IMR-90 (cell line): ENCODE measurements at regions not wholly inside any gene's neighbourhood (a gene's known extent, or its start where the extent isn't known, plus 50 kb on each side); places are given as distances from the start of the nearest gene placed in this dataset.

Source experiments
- ATAC-seq: fragments of 200-7000 bp; cut with Tn5 transposase; 2 replicates; pipeline ENCODE4 v1.9.1; 2020; ENCODE audit warnings: low read depth, mild to moderate bottlenecking, moderate library complexity
- BruUV-seq: library from RNA; stranded (reverse); fragments of 400-500 nt; replicated peaks from 2 replicates; lab custom pipeline; 2021; lab: Mats Ljungman, UMichigan
- CTCF ChIA-PET: fragments of 300-600 bp; formaldehyde crosslinking; extraction: SDS; loops from one replicate; lab custom pipeline; 2021; ENCODE audit warnings: antibody characterized with exemption; lab: Yijun Ruan, JAX
- POLR2A ChIA-PET: fragments of 300-600 bp; sonication (Branson Sonifier 250); formaldehyde crosslinking; loops from one replicate; lab custom pipeline; 2022; ENCODE audit warnings: antibody characterized with exemption; ENCODE audit not compliant: unreplicated experiment; lab: Charles Lee
- DNase-seq: peaks from one replicate; pipeline ENCODE4 v3.0.0; 2013
- H2AFZ ChIP-seq: replicated peaks from 2 replicates; pipeline ENCODE3; 2013; ENCODE audit warnings: low read length, mild to moderate bottlenecking; ENCODE audit not compliant: poor library complexity
- H2AK5ac ChIP-seq: 2 replicates; pipeline ENCODE4 v1.6.1; 2013; ENCODE audit warnings: low read depth, low read length, inconsistent platforms
- H2AK9ac ChIP-seq: replicated peaks from 2 replicates; pipeline ENCODE3; 2013; ENCODE audit warnings: mild to moderate bottlenecking, low read depth, low read length, moderate library complexity; ENCODE audit not compliant: poor library complexity
- H2BK120ac ChIP-seq: 2 replicates; pipeline ENCODE4 v1.6.1; 2013; ENCODE audit warnings: low read depth, low read length, inconsistent platforms
- H2BK15ac ChIP-seq: 3 replicates; pipeline ENCODE4 v1.6.1; 2013; ENCODE audit warnings: low read depth, low read length, inconsistent platforms
- H2BK20ac ChIP-seq: 2 replicates; pipeline ENCODE4 v1.6.1; 2013; ENCODE audit warnings: low read depth, mild to moderate bottlenecking, inconsistent platforms, low read length, moderate library complexity
- H2BK5ac ChIP-seq: 2 replicates; pipeline ENCODE4 v1.6.1; 2013; ENCODE audit warnings: mild to moderate bottlenecking, low read depth, low read length, inconsistent platforms; ENCODE audit not compliant: poor library complexity, severe bottlenecking
- H3K14ac ChIP-seq: replicated peaks from 2 replicates; pipeline ENCODE4 v1.6.1; 2013; ENCODE audit warnings: low read depth, low read length, inconsistent platforms
- H3K18ac ChIP-seq: 2 replicates; pipeline ENCODE4 v1.6.1; 2013; ENCODE audit warnings: low read depth, low read length, control low read depth
- H3K23ac ChIP-seq: 2 replicates; pipeline ENCODE4 v1.6.1; 2013; ENCODE audit warnings: low read depth, low read length, inconsistent platforms
- H3K27ac ChIP-seq: 2 replicates; pipeline ENCODE4 v1.5.1; 2013; ENCODE audit warnings: mild to moderate bottlenecking, control low read depth, low read length; ENCODE audit not compliant: insufficient read depth
- H3K27me3 ChIP-seq: 2 replicates; pipeline ENCODE4 v1.6.1; 2013; ENCODE audit warnings: low read length; ENCODE audit not compliant: control insufficient read depth, insufficient read depth
- H3K36me3 ChIP-seq: 2 replicates; pipeline ENCODE4 v1.6.1; 2013; ENCODE audit warnings: low read length, mixed read lengths; ENCODE audit not compliant: control insufficient read depth, insufficient read depth
- H3K4ac ChIP-seq: 2 replicates; pipeline ENCODE4 v1.6.1; 2013; ENCODE audit warnings: low read depth, low read length, inconsistent platforms
- H3K4me1 ChIP-seq: 2 replicates; pipeline ENCODE4 v1.6.1; 2013; ENCODE audit warnings: low read length, mixed read lengths; ENCODE audit not compliant: control insufficient read depth, insufficient read depth
- H3K4me2 ChIP-seq: 2 replicates; pipeline ENCODE4 v1.6.1; 2013; ENCODE audit warnings: low read depth, mild to moderate bottlenecking, control low read depth, low read length, moderate library complexity
- H3K4me3 ChIP-seq: 2 replicates; pipeline ENCODE4 v1.5.1; 2013; ENCODE audit warnings: low read depth, mild to moderate bottlenecking, control low read depth, low read length, moderate library complexity; ENCODE audit not compliant: insufficient read depth
- H3K56ac ChIP-seq: 2 replicates; pipeline ENCODE4 v1.6.1; 2013; ENCODE audit warnings: low read length, inconsistent platforms; ENCODE audit not compliant: insufficient read depth; ENCODE audit errors: extremely low read depth
- H3K79me1 ChIP-seq, 2 experiments: 2 replicates each; pipeline ENCODE4 v1.6.1; 2013; ENCODE audit warnings: low read length in 2 of 2, inconsistent platforms in 1 of 2, low read depth in 1 of 2
- H3K9ac ChIP-seq: 2 replicates; pipeline ENCODE4 v1.6.1; 2013; ENCODE audit warnings: low read depth, low read length, control low read depth
- H3K9me1 ChIP-seq: 2 replicates; pipeline ENCODE4 v1.6.1; 2013; ENCODE audit warnings: low read length, inconsistent platforms; ENCODE audit not compliant: insufficient read depth
- H3K9me3 ChIP-seq: 2 replicates; pipeline ENCODE4 v1.6.1; 2013; ENCODE audit warnings: low read length; ENCODE audit not compliant: control insufficient read depth, insufficient read depth
- H4K20me1 ChIP-seq: 2 replicates; pipeline ENCODE4 v1.6.1; 2013; ENCODE audit warnings: low read length, inconsistent platforms; ENCODE audit not compliant: insufficient read depth
- H4K5ac ChIP-seq: 2 replicates; pipeline ENCODE4 v1.6.1; 2013; ENCODE audit warnings: mild to moderate bottlenecking, low read depth, low read length, control low read depth
- H4K8ac ChIP-seq, 2 experiments: 2 replicates each; pipeline ENCODE4 v1.6.1; 2013; ENCODE audit warnings: low read depth in 2 of 2, low read length in 2 of 2, control low read depth in 1 of 2, inconsistent platforms in 1 of 2
- H4K91ac ChIP-seq: 2 replicates; pipeline ENCODE4 v1.6.1; 2013; ENCODE audit warnings: low read depth, low read length, inconsistent platforms; ENCODE audit not compliant: insufficient read depth
- FOS ChIP-seq: fragments of 150-350 bp; IDR thresholded peaks from 2 replicates; pipeline ENCODE4 v1.6.1; 2016; ENCODE audit warnings: low read depth, low read length
- MAFK ChIP-seq: IDR thresholded peaks from 2 replicates; pipeline ENCODE4 v1.6.1; 2012; ENCODE audit warnings: low read depth, low read length, improper control_type of control experiment
- POLR2A ChIP-seq: IDR thresholded peaks from 2 replicates; pipeline ENCODE4 v1.6.1; 2012; ENCODE audit warnings: mild to moderate bottlenecking, low read depth, low read length
- RAD21 ChIP-seq: IDR thresholded peaks from 2 replicates; pipeline ENCODE4 v1.6.1; 2012; ENCODE audit warnings: low read length, improper control_type of control experiment
- RCOR1 ChIP-seq: IDR thresholded peaks from 2 replicates; pipeline ENCODE4 v1.6.1; 2012; ENCODE audit warnings: mild to moderate bottlenecking, low read length, improper control_type of control experiment; ENCODE audit not compliant: insufficient replicate concordance
- RFX5 ChIP-seq: IDR thresholded peaks from 2 replicates; pipeline ENCODE4 v1.8.0; 2012; ENCODE audit warnings: low read depth, mild to moderate bottlenecking, low read length, moderate library complexity
- SMC3 ChIP-seq: fragments of 150-350 bp; IDR thresholded peaks from 2 replicates; pipeline ENCODE4 v1.6.1; 2016; ENCODE audit warnings: low read depth, mild to moderate bottlenecking, antibody characterized with exemption, low read length, moderate library complexity
- WGBS, 2 experiments: methylation state at CpG; one replicate each; pipeline versions ENCODE4 v1.1.5 to v1.1.7; 2013; ENCODE audit warnings: missing lambda C conversion rate in 2 of 2; ENCODE audit not compliant: insufficient read length in 1 of 2; ENCODE audit errors: extremely low coverage in 2 of 2; 5-methylcytosine and 5-hydroxymethylcytosine counted together
- dilution Hi-C: fragments of 300-500 bp; cut with HindIII; formaldehyde crosslinking; loops from one replicate; pipeline ENCODE4 v1.14.3; 2018; ENCODE audit warnings: low sequenced_read_pairs; ENCODE audit not compliant: unreplicated experiment
- in situ Hi-C: fragments of 300-500 bp; cut with MboI; formaldehyde crosslinking; loops from 3 replicates; pipeline ENCODE4 v1.14.3; 2019; ENCODE audit warnings: low sequenced_read_pairs, inconsistent platforms, mixed read lengths
- intact Hi-C: fragments of 100-400 bp; cut with micrococcal nuclease; formaldehyde crosslinking; loops from 2 replicates; pipeline ENCODE4 v1.10.0; 2022
- TF ChIP-seq, protein P1 (sequence below): conservative IDR thresholded peaks from 2 replicates; pipeline ENCODE4 v1.5.1; 2012; ENCODE audit warnings: mild to moderate bottlenecking, low read depth, low read length, improper control_type of control experiment
- TF ChIP-seq, protein P2 (sequence below): fragments of 150-350 bp; IDR thresholded peaks from 2 replicates; pipeline ENCODE4 v1.6.1; 2017; ENCODE audit warnings: mild to moderate bottlenecking, antibody characterized with exemption, low read length, low read depth

DNA sequence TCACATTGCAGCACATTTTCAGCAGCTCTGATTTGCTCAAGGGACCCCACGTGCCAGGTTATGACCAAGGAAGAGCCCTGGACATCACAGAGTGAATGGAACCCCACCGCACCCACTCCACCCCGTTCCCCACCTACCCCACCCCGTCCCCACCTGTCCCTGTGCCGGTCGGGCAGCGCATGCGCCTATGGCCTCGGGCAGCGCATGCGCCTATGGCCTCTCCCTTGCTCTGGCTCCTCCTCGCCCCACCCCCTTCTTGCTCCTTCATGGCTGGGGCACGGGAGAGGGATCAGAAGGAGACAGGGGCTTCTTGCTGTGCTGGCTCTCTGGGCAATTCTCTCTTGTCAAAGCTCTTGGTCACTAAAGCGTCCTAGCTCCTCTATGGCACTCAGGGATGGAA is 371.8 kb upstream of the HS6ST1 start:
- Histone ChIP-seq H3K9me1 (no peaks in the 10 kb centered on the region), H3K9ac (no peak overlapping the region), H3K4me1 (no peaks in the 10 kb centered on the region), H2BK120ac (no peak overlapping the region), H2AK5ac (no peak overlapping the region), H3K18ac (no peak overlapping the region), H3K14ac (no peak overlapping the region), H3K9me3 (no peaks in the 10 kb centered on the region), H3K23ac (no peak overlapping the region), H3K27ac (no peak overlapping the region), H3K4me2 (no peak overlapping the region), H2AK9ac (no peak overlapping the region), H3K36me3 (no peaks in the 10 kb centered on the region), H2AFZ (no peak overlapping the region), H2BK20ac (no peak overlapping the region), H4K5ac (no peak overlapping the region), H4K91ac (no peak overlapping the region), H3K4ac (no peak overlapping the region), H2BK15ac (no peak overlapping the region), H3K27me3 (peaks cover 24% of the 10 kb centered on the region), H3K4me3 (no peak overlapping the region), H2BK5ac (no peak overlapping the region), H3K79me1 (no peaks in the 10 kb centered on the region), H4K8ac (no peak overlapping the region), H4K20me1 (no peaks in the 10 kb centered on the region), H3K56ac (no peak overlapping the region)
- no TSS peak for BruUV-seq
- dilution Hi-C loops (no loop called here), in situ Hi-C loops (no loop called here), intact Hi-C loops (no loop called here)
- no peak for TF ChIP-seq RFX5
- TF ChIP-seq SMC3 = no peak
- TF ChIP-seq, protein P1, sequence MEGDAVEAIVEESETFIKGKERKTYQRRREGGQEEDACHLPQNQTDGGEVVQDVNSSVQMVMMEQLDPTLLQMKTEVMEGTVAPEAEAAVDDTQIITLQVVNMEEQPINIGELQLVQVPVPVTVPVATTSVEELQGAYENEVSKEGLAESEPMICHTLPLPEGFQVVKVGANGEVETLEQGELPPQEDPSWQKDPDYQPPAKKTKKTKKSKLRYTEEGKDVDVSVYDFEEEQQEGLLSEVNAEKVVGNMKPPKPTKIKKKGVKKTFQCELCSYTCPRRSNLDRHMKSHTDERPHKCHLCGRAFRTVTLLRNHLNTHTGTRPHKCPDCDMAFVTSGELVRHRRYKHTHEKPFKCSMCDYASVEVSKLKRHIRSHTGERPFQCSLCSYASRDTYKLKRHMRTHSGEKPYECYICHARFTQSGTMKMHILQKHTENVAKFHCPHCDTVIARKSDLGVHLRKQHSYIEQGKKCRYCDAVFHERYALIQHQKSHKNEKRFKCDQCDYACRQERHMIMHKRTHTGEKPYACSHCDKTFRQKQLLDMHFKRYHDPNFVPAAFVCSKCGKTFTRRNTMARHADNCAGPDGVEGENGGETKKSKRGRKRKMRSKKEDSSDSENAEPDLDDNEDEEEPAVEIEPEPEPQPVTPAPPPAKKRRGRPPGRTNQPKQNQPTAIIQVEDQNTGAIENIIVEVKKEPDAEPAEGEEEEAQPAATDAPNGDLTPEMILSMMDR = no peak
- TF ChIP-seq, protein P2, sequence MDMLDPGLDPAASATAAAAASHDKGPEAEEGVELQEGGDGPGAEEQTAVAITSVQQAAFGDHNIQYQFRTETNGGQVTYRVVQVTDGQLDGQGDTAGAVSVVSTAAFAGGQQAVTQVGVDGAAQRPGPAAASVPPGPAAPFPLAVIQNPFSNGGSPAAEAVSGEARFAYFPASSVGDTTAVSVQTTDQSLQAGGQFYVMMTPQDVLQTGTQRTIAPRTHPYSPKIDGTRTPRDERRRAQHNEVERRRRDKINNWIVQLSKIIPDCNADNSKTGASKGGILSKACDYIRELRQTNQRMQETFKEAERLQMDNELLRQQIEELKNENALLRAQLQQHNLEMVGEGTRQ = no peak
- TF ChIP-seq FOS = no peak
- TF ChIP-seq RCOR1 = no peak
- TF ChIP-seq MAFK = no peak
- no peak for TF ChIP-seq POLR2A
- TF ChIP-seq RAD21 = no peak
- DNase-seq (no peak), ATAC-seq (no peak)
- ChIA-PET POLR2A (no interaction called here), CTCF (no interaction called here)
- 40% methylated on average over 1 of the region's 14 CpGs; no CpG with 5 or more reads in 1 of the 2 experiments for WGBS, 2 experiments
